ENCODE measurements at regions not wholly inside any gene's neighbourhood (a gene's known extent, or its start where the extent isn't known, plus 50 kb on each side); places are given as distances from the start of the nearest gene placed in this dataset.

GRCh38 chr1:201598973-201599372 is 60.0 kb downstream of the NAV1 start:
- no peak for TF ChIP-seq POLR2AphosphoS5 (IDR thresholded peaks at IDR 0.05)
- TF ChIP-seq, protein P1, sequence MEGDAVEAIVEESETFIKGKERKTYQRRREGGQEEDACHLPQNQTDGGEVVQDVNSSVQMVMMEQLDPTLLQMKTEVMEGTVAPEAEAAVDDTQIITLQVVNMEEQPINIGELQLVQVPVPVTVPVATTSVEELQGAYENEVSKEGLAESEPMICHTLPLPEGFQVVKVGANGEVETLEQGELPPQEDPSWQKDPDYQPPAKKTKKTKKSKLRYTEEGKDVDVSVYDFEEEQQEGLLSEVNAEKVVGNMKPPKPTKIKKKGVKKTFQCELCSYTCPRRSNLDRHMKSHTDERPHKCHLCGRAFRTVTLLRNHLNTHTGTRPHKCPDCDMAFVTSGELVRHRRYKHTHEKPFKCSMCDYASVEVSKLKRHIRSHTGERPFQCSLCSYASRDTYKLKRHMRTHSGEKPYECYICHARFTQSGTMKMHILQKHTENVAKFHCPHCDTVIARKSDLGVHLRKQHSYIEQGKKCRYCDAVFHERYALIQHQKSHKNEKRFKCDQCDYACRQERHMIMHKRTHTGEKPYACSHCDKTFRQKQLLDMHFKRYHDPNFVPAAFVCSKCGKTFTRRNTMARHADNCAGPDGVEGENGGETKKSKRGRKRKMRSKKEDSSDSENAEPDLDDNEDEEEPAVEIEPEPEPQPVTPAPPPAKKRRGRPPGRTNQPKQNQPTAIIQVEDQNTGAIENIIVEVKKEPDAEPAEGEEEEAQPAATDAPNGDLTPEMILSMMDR (IDR thresholded peaks at IDR 0.05): no peak
